NCI-H446 (cell line): ENCODE measurements at regions not wholly inside any gene's neighbourhood (a gene's known extent, or its start where the extent isn't known, plus 50 kb on each side); places are given as distances from the start of the nearest gene placed in this dataset.
"Not testable (repeated sequence)": the region's sequence is repeated elsewhere in the genome, so short reads cannot be mapped to it uniquely, and the experiment has no call there.

Experiments used
- DNase-seq, 2 experiments: peaks; one replicate each; lab custom pipeline; 2025; lab: John Stamatoyannopoulos, UW

DNA sequence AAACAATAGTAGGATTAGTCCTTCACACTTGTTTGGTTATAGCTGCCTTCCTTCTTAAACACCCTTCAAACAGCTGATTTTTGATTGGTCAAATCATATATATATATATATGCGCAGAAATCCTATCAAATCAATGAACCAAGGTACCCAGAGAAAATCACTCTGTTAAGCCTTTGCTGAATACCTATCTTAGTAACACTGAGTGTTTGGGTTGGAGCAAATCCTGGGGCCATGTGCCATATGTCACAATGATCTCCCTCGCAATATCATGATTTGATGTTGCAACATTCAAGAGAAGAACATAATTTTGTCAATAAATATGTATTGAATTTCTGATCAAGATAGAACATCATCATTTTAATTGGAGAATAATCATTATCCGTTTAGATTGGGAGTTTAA lies 795.6 kb downstream of the REEP3 start:
- DNase-seq = no peak

DNA sequence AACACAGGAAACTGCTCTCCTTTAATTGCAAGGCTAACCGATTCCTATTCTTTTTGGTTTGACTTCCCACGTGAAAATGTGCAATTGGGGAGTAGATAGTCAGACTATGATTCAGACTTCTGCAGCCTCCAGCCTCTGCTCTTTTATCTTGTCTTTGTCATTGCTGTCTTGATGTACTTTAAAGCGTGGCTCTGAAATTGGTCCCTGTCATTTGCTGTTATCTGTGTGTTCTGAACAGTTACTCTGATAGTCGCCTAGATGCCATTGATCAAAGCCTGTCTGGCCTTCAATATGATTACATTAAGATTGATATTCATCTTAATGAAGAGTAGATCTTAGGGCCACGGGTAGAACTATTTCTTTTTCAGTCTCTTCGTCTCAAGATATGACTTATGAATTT lies 799.2 kb downstream of the REEP3 start:
- no peak for DNase-seq

DNA sequence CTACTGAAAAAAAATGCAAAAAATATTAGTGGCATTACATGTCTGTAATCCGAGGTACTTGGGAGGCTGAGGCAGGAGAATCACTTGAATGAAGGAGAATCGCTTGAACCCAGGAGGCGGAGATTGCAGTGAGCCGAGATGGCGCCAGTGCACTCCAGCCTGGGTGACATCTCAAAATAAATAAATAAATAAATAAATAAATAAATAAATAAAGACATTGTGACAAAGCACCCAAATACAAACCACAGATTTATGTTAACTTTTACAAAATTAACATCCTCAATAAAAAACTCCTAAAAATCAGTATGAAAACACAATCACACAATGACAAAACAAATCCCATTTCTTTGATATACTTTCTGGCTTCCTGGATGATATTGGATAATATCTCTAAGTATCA lies 808.3 kb downstream of the REEP3 start:
- no peak for DNase-seq

DNA sequence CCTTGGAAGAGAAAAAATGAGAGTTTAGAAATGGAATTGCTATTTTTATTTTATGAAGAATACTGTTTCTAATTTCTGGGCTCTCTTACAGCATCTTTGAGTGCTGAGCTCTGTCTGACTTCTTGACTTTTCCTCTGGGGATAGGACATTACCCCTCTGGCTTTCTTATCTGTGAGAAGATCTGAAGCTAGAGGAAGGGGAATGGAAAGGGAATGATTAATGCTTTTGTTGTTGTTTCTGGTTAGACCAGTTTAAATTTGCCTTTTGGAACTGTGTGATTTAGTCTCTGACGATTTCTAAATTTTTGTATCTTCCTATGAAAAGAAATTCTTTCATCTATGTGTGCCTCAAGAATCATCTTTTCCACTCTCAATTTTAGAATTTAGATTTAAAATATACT lies 811.4 kb downstream of the REEP3 start:
- DNase-seq = no peak

DNA sequence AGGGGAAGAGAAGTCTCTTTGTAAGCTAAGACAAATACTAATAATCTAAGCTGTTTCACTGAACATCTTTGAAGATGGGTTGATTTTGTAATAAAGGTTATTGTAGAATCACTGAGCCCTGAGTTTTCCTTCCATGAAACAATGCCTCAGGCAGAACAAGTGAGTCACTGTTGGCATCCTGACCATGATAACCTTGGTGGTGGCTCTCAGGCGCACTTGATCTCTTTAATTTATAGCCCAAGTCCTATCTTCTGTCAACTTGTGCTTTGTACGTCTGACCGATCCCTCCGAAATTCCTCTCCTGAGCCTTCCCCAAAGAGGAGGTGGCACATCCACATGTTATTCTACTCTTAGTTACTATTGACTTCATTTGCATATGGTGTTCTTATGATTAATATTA lies 812.9 kb downstream of the REEP3 start:
- no peak for DNase-seq

DNA sequence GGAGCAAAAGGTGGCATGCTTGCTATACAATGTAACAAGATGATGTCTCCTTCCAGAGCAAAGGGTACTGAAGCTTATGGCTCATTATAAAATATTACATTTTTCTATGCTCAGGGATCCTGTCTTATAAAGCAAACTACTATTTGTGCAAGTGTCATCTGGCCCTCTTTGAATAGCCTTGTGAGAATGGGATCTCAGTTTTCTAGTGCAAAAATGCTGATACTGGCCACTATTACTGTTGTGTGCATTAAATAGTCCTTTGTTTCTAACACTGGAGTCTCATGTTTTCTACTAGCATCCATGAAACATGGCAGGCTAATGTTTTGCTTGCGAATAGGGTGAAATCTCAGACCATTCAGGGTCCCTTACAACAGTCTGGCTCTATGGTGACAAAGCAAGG lies 823.0 kb downstream of the REEP3 start:
- no peak for DNase-seq

DNA sequence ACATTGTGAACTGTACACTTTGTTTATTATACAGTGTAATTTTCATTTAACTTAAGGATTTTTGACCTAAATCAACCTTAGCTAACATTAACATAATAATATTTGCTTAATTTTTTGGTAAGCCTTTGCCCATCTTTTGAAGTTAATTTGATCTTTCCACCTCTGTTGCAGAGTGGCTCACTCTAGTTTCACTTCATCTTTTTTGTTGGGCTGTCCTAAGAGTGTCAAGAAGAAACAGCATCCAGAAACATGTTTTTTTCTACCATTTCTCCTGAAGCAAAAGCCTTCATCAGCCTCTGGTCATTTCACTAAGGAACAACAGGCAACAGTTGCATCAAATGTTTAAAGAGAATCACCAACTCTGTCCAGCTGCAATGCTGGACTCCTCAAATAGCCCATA lies 824.7 kb downstream of the REEP3 start:
- DNase-seq = no peak

DNA sequence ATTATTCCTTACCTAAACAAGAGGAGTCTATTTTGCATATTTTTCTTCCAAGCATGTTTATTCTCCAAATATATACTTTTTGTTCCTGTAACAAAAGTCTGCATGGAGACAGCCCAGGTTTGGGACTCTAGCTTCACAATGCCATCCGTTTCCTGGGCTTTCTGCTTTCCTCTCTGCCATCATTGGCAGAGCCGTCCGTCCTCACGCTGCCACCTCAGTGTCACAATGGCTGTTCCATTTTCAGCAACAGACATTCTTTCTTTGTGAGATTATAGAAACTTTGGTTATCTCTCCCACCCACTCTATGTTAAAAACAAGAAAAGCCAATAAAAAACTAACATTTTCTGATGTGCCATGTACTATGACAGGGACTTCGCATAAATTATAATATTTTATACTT lies 825.2 kb downstream of the REEP3 start:
- no peak for DNase-seq

DNA sequence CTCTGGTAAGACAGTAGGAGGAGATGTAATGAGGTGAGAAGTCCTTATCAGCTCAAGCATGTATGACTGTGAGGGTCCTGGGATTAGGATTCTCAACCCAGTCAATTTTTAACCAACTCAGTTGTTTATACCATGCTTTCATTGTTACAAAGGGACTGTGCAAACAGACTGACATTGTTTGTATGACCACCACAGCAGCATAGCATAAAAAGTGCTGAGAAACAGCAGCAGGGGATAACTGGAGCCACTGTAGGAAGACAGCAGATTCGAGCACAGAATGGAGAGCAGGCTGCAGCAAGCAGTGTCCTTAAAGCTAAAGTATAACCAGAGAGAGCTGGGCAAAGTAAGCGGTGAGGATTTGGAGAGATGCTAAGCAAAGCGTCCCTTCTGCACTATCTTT lies 829.5 kb downstream of the REEP3 start:
- DNase-seq = no peak

DNA sequence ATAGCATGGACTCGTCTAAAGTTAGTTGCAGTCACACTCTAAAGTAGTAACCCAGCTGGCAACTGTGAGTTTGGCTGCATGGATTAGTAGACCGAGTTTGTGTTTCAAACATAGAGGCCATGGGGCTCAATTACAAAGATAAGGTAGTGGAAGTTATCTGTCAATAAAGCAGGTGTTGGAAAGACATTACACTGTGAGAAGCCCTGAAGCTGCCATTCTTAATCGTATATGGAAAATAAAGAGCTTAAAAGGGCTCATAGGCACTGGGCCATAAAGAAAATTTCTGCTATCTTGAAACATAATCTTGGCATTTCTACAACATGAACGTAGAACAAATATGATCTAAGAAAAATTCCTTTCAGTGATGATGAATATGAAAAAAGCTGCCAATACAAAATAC lies 837.7 kb downstream of the REEP3 start:
- no peak for DNase-seq

DNA sequence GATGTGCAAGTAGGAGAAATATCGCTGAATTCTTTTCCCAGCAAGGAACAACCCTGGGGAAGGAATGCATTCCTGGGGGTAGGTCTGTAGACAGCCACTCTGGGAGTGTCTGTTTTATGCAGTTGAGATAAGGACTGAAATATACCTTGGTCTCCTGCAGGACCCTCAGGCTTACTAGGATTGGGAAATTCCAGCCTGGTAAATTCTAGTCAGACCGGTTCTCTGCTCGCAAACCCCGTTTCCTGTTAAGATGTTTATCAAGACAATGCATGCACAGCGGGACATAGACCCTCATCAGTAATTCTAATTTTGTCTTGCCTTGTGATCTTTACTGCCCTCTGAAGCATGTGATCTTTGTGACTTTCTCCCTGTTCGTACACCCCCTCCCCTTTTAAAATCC lies 839.0 kb downstream of the REEP3 start:
- DNase-seq = not testable (repeated sequence)

DNA sequence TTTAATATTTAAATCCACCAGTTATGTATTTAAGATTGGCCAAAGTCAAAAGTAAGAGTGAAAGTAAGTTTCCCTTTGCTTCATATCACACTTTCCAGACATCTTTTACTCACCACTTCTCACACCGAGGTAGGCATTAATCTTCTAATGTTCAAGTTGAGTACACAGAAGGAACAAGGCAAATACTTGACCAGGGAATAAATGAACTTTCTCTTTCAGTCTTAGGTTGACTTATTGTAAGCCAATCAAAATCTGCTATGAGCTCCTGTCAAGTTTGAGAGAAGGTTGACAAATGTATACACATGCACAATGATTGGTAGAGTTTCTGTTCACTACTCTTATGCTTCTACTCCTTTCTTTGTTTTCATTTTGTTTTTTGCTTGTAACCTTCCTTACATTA lies 842.5 kb downstream of the REEP3 start:
- DNase-seq = no peak

DNA sequence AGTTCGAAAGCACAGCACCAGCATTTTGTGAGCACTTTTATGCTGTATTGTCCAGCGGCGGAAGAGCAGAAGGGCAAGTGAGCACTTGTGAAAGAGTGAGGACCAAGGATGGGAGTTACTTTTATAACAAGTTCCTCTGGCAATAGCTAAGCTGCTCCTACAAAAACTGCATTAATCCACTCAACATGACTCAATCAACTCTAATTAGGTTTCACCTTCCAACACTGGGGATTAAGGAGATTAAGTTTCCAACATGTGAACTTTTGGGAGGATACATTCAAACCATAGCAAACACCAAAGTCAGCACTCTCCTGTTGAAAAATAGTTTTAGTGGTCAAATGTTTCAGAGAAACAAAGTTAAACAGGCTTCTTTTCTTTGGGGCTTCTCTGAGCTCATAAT lies 844.5 kb downstream of the REEP3 start:
- DNase-seq = no peak

DNA sequence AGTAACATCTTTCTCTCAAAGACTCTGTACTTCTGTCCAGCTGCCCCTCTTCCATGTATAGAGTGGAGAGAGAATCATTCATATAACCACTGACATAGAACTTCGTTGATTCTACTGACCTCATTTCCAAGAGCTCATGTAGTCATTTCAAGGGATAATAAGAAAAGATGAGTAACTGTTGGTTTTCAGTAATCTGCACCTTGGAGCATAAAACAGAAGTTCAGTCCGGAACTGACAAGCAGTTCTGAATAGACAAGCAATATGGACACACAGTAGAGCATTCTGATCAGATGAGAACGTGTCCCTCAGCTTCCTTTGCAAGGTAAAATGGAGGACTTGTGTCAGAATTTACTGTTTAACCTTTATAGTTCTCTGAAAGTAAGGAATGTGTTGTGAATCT lies 847.1 kb downstream of the REEP3 start:
- no peak for DNase-seq

DNA sequence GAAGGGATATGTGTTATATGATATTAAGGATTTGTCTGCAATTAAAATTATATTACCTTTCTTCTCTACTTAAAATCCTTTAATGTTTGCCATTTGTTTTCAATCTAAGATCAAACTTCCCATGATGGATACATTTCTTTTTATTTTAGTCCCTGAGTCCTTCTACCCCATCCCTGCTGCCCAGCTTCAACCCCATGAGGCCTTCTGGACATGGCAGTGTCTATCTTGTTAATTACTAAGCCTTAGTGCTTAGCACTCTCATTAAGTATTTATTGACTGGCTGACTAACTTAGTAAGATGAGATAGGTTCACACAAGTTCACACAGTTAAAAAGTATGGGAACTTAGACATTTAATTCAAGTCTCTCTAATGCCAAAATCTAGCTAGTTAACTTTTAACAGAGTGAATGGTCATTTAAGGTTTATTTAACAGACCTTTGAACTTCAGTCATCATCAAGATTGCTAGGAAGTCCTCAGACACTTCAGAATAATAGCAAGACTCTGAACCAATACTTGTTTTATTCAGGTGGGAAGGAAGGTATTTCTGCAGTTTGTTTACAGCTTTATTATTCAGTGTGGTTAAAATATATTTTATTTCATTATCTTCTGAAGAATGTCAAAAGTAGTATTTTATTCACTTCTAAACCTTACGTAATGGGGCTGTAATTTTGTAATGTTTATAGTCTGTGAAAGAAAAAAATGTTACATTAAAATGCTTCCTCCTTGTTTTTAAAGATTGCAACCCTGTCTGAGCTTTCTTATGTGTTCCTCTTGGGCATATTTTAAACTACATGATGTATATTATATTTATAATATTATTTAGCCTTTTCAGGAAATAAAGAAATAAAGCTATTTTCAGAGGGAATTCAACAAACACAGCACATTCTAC lies 848.9 kb downstream of the REEP3 start:
- DNase-seq = no peak

DNA sequence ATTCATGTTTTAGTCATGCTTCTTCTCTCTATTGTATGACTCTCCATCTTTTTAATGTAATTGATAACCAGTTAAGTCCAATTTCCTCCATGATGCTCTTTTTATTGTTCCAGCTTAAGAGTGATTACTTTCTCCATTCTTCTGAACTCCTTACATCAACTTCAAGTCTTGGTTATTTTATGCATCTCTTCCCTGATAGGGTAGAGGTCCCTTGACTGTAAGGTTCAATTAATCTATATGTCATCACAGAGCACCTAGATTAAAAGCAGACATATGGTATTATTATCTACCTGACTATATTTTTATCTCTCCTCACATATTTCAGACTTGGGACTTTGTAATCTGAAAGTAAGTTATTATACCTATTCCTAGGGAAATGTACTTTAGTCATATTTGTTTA lies 853.1 kb downstream of the REEP3 start:
- no peak for DNase-seq

DNA sequence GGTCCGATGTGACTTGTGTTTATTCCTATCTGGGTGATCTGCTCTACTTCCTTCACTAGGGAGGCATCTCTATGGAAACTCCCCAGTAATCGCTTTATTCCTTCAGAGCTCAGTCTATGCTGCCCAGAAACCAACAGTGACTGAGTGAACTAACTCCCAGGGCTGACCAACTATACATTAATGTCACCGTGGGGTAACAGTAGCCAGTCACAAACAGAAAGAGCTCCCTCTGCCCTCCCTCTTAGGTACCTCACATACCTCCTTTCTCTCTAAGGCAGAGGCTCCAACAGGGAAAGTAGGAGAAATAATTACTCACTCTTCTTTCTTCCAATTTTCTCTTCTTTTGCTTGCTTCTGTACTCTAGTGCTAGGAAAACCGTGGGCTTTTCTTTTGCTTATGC lies 855.0 kb downstream of the REEP3 start:
- no peak for DNase-seq

DNA sequence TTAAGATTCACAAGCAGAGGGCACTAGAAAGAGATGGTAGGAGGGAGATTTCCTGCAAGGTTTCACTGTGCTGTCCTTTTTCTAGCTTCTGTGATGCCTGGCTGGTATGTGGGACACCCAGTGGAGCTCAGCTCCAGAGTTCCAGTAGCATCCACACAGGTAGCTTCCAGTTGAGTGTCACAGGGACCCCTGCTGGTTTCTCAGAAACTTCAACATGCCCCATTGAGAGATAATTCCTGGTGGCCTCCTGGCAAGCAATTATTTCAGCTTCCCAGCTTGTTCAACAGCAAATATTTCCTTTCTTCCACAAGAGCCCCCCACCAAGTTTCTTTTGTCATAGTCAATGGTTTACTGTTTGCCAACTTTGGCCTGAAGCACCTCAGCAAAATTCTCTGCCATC lies 858.7 kb downstream of the REEP3 start:
- no peak for DNase-seq

DNA sequence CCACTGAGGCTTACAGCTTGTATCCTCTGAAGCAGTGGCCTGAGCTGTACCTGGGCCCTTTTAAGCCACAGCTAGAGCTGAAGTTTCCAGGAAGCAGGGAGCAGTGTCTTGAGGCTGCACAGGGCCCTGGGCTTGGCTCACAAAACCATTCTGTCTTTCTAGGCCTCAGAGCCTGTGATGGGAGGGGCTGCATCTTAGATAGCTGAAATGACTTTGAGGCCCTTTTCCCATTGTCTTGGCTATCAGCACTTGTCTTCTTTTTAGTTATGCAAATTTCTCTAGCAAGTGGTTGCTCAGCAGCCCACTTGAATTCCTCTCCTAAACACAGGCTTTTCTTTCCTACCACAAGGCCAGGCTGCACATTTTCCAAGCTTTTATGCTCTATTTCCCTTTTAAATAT lies 864.2 kb downstream of the REEP3 start:
- DNase-seq = no peak

DNA sequence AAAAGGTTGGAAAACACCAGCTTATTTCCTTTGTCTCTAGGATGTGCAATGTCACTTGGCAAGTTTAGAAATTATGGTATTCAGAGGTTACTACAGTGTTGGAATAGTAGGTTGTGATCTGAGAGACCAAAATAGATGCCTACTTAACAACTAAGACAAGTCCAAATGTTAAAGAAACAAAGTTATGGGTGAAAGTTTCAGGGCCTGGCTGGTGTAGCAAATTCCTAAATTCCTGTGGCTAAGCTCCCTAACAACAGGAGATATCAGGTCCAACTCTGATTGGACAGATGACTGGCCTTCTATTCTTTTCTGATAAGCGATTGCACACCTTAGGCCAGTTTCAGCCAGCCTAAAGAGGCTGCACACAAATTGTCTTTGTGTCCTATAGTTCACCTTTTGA lies 873.5 kb downstream of the REEP3 start:
- no peak for DNase-seq

DNA sequence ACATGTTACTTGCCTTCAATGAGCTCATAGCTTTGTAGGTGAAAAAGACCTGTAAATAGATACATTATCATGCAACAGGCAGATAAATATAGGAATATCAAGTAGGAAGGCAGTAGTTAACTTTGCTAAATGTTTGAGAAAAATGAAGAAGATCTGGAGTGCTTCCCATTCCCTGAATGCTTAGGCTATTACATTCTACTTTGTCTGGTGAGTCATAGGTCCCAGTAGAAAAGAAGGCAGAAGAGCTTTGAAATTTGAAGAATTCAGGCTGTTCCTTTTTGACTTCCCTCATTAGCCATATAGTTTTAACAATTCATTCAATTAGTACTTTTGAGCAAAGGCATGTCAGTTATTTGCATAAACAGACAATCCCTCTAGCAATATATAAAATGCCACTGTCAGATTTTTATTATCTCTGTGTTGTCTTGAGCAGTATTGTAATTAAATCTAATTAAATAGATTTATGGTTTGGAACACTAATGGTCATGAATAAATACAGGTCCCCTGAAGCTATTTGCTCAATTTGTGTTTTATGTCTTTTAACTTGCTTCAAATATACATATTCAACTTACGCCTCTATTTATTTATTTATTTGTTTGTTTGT lies 875.0 kb downstream of the REEP3 start:
- no peak for DNase-seq

DNA sequence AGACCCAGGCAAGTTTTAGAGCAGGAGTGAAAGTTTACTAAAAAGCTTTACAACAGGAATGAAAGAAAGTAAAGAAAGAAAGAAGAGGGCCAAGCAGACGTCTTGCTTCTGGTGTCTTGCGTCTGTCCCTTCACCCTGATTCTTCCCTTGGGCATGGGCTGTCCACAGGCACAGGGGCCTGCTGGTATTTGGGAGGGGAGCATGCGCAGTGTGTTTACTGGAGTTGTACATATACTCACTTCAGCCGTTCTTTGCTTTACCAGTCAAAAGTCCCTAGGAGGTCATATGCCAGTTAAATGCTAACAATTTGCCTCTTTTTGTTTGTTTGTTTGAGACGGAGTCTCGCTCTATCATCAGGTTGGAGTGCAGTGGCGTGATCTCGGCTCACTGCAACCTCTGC lies 875.9 kb downstream of the REEP3 start:
- DNase-seq = no peak

DNA sequence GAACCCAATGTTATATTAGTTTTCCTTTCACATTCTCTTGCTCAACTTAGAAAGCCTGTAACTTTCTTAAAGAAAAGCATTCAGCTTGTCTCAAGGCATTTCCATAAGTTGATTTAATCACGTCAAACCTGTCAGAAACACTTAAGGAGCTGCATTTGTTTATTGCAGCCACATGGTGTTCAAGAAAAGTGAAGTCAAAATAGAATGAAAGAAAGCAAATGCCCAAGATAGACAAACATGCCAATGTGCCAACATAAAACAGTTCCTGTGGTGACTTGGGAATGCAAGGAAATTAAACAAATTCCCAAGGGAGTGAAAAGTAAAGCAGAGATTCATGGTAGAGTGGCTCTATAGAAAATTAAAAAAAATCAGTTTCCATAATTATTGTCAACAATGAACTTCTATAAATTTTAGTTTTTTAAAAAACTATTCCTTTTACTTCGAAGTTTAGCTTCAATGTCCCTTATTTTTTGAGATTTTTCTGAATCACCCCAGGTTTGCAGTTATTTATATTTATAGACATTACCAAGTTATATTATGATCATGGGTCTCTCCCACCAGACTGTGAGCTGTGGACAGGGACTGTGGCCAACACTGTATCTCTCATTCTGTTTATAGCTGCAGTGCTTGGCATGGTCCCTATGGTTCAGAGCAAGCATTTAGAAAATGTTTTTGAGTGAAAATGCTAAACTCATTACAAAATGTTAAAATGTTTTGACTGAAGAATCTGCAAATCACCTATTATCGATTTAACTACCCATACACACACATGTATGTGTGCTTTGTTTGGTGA lies 887.4 kb downstream of the REEP3 start:
- DNase-seq = peak in 1 of 2 experiments; percentile 18
